ENCODE measurements at regions not wholly inside any gene's neighbourhood (a gene's known extent, or its start where the extent isn't known, plus 50 kb on each side); places are given as distances from the start of the nearest gene placed in this dataset.

DNA sequence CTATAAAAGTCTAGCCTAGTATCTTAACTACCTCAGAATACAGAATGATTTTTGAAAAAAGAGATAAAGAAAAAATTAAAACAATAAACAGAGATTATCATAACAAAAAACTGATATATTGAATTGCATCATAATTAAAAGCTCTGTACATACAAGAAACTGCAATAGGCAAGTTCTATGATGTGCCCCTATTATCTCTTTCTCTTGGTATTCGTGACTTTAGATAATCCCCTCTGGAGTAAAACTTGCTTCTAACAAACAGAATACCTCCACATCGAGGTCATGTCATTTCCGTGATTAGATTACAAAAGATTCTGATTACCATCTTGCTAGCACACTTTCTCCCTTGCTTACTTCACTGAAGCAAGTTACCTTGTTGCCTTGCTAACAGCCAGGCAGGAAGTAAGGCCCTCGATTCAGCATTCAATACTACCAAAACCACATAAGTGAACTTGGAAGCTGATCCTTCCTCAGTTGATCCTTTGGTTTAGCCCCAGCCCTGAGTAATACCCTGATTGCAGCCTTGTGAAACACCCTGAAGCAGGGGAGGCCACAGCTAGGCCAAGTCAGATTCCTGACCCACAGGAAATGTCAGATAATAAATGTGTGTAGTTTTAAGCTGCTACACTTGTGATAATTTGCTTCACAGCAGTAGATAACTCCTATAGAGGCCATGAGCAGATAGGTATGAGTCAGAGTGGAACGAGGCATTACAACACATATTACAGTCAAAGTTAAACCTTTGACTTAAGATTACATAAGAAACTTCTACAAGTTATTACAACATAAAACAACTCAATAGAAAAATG is 53.7 kb upstream of the TMX4 start:
- DNase-seq, result peak; percentile 16

DNA sequence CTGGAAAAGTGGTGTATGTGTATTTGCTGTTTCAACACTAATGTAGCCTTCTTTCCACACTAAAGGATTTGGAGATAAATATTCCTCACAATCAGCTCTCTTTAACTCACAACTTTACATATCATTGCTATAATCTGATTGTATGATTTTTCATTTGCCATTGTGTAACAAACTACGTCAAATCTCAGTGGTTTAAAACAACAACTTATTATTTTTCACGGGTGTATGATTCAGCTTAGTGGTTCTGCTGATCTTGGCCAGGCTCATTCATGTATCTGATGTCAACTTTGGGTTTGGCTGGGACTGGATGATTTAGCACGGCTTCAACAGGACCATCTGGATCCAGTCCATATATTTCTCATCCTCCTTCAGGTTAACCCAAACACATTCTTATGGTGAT is 55.4 kb upstream of the TMX4 start:
- no peak for DNase-seq

DNA sequence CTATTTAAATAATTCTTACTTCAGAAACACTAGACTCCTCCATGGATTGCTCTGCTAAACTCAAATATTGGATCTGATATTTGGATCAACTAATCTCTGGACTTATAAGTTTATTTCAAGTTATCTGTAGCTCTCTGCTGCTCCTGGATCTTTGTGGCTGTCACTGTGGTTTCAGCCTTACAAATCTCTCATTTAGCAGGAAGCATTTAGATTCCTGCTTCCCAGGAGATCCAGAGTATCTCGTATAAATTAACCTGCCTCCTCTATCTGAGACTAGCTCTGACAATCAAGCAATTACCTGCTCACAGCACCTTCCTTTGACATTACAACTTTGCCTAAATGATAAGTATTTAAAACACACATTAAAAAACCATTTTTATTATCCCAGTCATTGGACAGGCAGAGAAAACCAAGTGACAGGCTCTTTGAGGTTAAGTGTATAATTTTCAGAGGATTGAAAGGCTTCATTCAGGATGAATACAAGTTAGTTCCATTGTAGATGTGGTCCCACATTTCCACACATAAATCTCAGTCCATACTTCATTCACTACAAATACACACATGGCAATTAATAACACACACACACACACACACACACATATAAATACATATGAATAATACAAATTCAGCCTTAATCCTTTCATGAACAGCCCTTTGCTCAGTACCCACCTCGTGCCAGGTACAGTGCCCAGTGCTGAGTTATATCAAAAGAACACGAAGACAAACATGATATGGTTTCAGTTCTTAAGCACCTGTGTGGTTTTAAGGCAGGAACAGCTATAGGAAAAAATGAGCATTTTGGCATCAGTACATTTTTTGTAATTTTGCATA is 55.5 kb upstream of the PLCB1 start:
- DNase-seq, result no peak

DNA sequence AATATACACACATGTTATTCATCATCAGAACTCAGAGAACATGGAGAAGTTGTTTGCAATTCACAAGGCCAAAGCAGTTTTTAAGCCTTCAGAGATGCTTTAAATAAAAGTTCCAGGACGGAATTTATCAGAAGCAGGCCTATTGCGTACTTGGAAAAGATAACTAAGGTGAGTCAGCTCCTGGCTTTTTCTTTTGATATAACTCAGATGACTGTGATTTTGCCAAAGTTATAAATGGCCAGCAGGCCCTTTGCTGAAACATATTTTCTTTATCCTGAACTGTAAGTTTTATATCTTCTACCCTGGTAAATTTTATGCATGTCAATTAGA is 55.0 kb upstream of the PLCB1 start:
- no peak for DNase-seq

DNA sequence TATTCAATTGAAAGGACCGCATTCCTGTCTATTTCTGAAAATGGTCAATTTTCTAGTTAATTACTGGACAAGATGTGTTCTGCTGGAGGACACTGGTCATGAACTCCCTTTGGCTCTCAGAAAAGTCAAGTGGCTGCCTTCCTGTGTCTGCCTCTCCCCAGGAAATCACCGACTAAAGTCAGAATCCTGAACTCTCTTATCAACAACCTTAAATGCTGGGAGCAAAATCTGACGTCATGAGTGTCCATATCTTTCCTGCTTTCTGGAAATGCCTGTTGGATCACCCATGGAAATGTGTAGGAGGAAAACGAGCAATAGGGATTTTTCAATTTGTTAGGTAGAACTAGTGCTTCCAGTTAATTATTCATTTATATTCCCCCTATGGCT is 53.5 kb upstream of the PLCB1 start:
- no peak for DNase-seq

DNA sequence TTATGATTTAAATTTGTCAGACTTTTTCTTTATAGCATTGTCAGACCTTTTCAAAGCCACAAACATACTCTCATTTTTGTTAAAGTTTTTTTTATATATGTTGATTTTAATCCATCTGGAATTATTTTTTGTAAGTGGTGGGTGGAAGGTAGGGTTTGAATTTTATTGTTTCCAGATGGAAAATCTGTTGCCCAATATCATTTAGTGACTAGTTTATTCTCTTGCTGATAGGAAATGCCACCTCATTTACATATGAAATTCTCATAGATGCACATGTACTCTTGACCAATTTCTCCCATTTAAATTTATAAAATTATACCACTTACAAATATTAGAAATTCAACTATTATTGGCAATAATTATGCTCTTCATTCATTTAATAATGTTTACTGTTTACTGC is 52.1 kb upstream of the PLCB1 start:
- no peak for DNase-seq

DNA sequence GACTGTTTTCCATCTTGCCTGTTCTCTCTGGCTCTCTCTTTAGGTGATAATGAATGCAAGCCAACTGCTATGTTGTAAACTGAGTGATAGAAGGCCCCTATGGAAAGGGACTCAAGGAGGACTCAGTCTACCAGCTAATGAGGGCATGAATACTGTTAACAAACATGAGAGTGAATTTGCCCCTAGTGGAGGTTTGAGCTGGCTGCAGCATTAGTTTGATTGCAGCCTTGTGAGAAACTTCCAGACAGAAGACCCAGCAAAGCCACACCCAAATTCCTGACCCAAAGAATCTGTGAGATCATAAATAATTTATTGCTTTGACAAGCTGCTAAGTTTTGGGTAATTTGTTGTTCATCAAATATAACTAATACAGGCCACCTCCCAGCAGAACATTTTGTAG is 50.0 kb upstream of the PLCB1 start:
- no peak for DNase-seq

Measured in CD4-positive, alpha-beta T cell treated with Interleukin-17A for 1 hour (primary cell).